ENCODE measurements at regions not wholly inside any gene's neighbourhood (a gene's known extent, or its start where the extent isn't known, plus 50 kb on each side); places are given as distances from the start of the nearest gene placed in this dataset.

DNA sequence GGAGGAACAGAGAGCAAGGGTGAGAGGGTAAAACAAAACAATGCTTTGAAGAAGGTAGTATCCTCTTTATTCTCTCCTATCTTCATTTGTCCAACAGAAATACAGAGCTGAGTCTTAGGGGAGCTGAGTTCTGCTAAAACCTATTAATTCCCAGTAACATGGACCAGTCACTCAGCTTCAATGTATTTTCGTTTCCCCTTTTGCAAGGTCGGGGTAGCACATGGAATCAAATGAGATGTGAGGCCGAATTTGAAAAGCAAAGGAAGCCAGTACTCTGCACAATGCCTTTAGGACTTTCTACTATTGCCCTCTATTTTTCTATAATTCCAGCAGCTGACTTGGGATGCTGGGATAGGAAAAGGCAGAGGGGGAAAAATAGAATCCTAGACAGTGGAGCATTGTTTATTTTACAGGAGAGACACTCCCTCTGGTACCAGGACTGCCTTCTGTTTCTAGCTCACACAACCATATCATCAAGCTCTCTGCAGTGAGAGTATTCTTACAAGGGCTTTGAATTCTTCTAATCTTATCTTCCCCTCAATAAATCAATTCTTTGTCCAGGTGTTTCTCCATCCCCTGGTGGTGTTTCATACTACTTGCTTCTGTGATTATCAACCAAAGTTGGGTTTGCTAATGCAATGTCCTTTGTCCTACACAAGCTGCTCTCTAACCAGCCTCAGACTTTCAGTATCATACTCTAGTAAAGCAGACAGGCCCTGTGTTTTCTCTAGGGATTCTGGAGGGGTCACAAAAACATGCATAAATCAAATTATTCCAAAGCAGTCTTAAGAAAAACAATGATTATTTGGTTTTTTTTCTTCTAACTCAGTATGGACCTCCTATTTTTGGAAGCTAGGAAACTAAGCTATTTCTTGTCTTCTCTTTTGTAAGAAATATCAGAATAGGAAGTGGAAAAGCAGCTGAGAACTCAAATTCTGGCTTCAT lies 341.5 kb downstream of the OSTF1 start:
- Histone ChIP-seq H3K27ac (ENCODE audit: low read depth, low read length) (no peak overlapping the region), H3K9ac (ENCODE audit: low read depth in 1 of 3, low read length in 3 of 3) (no peak overlapping the region), H3K4me3 (ENCODE audit: low read length in 3 of 3) (no peak overlapping the region), H3K9me3 (ENCODE audit: control insufficient read depth in 3 of 3, low read length in 3 of 3) (no peaks in the 10 kb centered on the region), H3K27me3 (ENCODE audit: control insufficient read depth in 3 of 3, insufficient read depth in 3 of 3, low read length in 3 of 3) (no peaks in the 10 kb centered on the region), H3K36me3 (ENCODE audit: control insufficient read depth in 3 of 3, insufficient read depth in 3 of 3, low read length in 3 of 3) (no peaks in the 10 kb centered on the region), H3K4me1 (ENCODE audit: control insufficient read depth in 3 of 3, insufficient read depth in 3 of 3, low read length in 3 of 3) (peaks cover 0 to 4% (median 3%) of the 10 kb centered on the region in 3 donors)

DNA sequence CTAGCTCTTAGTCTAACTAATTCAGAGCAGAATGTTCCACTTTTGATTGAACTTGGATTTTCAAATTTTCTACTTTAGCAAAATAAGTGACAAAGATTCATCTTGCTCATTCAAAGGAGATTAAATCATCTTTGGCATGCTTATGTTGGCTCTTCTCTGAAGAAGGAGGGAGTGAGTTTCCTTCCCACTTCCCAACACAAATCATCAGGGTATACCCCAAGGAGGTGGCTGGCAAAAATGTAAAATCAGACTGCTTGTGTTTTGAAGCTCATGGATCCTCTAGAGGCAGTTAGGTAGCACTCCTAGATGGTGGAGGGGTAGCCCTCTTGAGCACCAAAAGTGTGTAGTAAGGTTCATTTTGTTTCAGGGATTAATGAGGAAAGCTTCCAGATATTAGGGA lies 343.1 kb downstream of the OSTF1 start:
- Histone ChIP-seq H3K4me3 (ENCODE audit: low read length in 3 of 3) (no peak overlapping the region), H3K27me3 (ENCODE audit: control insufficient read depth in 3 of 3, insufficient read depth in 3 of 3, low read length in 3 of 3) (no peaks in the 10 kb centered on the region), H3K9ac (ENCODE audit: low read depth in 1 of 3, low read length in 3 of 3) (no peak overlapping the region), H3K9me3 (ENCODE audit: control insufficient read depth in 3 of 3, low read length in 3 of 3) (no peaks in the 10 kb centered on the region), H3K4me1 (ENCODE audit: control insufficient read depth in 3 of 3, insufficient read depth in 3 of 3, low read length in 3 of 3) (peaks cover 0 to 4% (median 3%) of the 10 kb centered on the region in 3 donors), H3K27ac (ENCODE audit: low read depth, low read length) (peak overlapping the region; percentile 55), H3K36me3 (ENCODE audit: control insufficient read depth in 3 of 3, insufficient read depth in 3 of 3, low read length in 3 of 3) (no peaks in the 10 kb centered on the region)

DNA sequence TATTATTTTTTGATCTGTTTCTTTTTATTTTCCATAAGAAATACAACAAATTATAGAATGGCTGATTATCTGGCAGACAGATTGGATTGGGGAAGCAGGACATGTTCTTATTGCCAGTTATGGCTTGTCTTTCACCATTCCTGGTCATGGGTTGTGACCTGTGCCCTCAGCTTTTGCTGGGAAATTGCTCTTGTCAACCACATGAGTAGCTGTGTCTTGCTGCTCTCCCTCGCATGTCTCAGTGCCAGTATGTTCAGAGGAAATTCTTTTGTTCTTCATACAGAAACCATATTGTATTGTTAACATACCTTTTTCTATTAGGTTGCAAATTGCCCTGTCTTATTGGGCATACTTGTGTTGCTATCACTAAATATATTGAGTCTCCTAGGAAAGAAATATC lies 344.1 kb downstream of the OSTF1 start:
- no peak overlapping the region for H3K4me3 ChIP-seq (ENCODE audit: low read length in 3 of 3)
- H3K27me3 ChIP-seq (ENCODE audit: control insufficient read depth in 3 of 3, insufficient read depth in 3 of 3, low read length in 3 of 3) = no peaks in the 10 kb centered on the region
- H3K36me3 ChIP-seq (ENCODE audit: control insufficient read depth in 3 of 3, insufficient read depth in 3 of 3, low read length in 3 of 3) = no peaks in the 10 kb centered on the region
- peaks cover 0 to 4% (median 3%) of the 10 kb centered on the region in 3 donors for H3K4me1 ChIP-seq (ENCODE audit: control insufficient read depth in 3 of 3, insufficient read depth in 3 of 3, low read length in 3 of 3)
- no peak overlapping the region for H3K9ac ChIP-seq (ENCODE audit: low read depth in 1 of 3, low read length in 3 of 3)
- peak overlapping the region; percentile 55 for H3K27ac ChIP-seq (ENCODE audit: low read depth, low read length)
- no peaks in the 10 kb centered on the region for H3K9me3 ChIP-seq (ENCODE audit: control insufficient read depth in 3 of 3, low read length in 3 of 3)

DNA sequence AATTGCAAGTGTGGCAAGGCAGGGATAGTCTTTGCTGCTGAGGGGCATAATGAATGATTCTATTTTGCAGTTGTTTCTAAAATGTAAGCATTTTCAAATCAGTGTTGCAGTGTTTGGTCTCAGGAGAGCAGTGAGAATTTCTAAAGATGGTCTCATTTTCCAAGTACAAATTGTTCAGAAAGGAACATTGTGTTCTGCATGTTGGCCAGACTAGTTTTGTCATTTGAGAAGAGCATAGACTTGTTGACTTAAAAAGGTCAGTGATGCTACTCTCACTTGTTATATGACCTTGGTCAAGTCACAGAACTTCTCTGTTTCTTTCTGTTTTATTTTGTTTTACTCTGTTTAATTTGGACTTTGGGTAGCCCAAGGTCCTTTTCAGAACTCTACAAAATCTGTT lies 344.6 kb downstream of the OSTF1 start:
- no peaks in the 10 kb centered on the region for H3K9me3 ChIP-seq (ENCODE audit: control insufficient read depth in 3 of 3, low read length in 3 of 3)
- H3K36me3 ChIP-seq (ENCODE audit: control insufficient read depth in 3 of 3, insufficient read depth in 3 of 3, low read length in 3 of 3) = no peaks in the 10 kb centered on the region

DNA sequence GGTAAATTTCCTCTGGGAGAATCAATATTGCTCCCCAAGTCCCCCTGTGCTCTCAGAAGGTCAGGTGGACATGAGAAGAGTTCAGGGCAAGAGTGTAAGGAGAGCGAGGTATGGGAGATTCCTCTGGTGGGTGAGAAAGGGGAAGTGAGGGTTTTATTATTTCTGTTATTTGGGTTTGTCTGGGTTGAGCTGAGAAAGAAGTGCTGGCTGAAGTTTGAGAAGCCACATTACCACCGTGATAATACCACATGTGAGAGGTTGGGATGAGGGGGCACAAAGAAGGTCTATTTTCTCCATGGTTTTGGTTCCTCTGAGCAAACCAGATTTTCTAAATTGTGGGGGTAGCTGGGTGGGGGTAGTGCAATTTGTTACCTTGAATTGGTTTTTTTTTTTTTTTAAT lies 350.4 kb downstream of the OSTF1 start:
- Histone ChIP-seq H3K9ac (ENCODE audit: low read depth in 1 of 3, low read length in 3 of 3) (no peak overlapping the region), H3K27me3 (ENCODE audit: control insufficient read depth in 3 of 3, insufficient read depth in 3 of 3, low read length in 3 of 3) (no peaks in the 10 kb centered on the region), H3K4me3 (ENCODE audit: low read length in 3 of 3) (no peak overlapping the region), H3K27ac (ENCODE audit: low read depth, low read length) (no peak overlapping the region), H3K4me1 (ENCODE audit: control insufficient read depth in 3 of 3, insufficient read depth in 3 of 3, low read length in 3 of 3) (no peaks in the 10 kb centered on the region), H3K36me3 (ENCODE audit: control insufficient read depth in 3 of 3, insufficient read depth in 3 of 3, low read length in 3 of 3) (no peaks in the 10 kb centered on the region), H3K9me3 (ENCODE audit: control insufficient read depth in 3 of 3, low read length in 3 of 3) (no peaks in the 10 kb centered on the region)

More for the DNA sequence above, 344.6 kb downstream of the OSTF1 start:
- Histone ChIP-seq H3K27me3 (ENCODE audit: control insufficient read depth in 3 of 3, insufficient read depth in 3 of 3, low read length in 3 of 3) (no peaks in the 10 kb centered on the region), H3K4me3 (ENCODE audit: low read length in 3 of 3) (no peak overlapping the region), H3K4me1 (ENCODE audit: control insufficient read depth in 3 of 3, insufficient read depth in 3 of 3, low read length in 3 of 3) (peaks cover 0 to 4% (median 3%) of the 10 kb centered on the region in 3 donors), H3K9ac (ENCODE audit: low read depth in 1 of 3, low read length in 3 of 3) (no peak overlapping the region), H3K27ac (ENCODE audit: low read depth, low read length) (peak overlapping the region; percentile 55)

DNA sequence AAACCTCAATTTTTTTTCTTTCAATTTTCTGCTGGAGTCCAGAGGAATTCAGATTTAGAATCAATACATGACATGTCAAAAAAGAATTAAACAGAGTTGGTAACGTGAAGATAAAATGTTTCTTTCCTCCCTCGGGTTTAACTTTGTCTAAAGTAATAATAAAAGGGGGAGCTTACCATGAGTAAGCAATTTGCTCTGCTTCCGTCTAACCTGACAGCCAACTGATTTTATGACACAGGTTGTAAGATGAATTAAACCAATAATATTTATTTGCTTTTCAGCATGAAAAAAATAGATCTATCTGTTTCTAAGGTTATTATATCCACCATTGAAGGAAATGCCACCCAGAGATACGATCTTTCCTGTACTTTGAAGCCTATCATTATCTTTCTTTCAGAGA lies 352.6 kb downstream of the OSTF1 start:
- Histone ChIP-seq H3K27me3 (ENCODE audit: control insufficient read depth in 3 of 3, insufficient read depth in 3 of 3, low read length in 3 of 3) (no peaks in the 10 kb centered on the region), H3K9me3 (ENCODE audit: control insufficient read depth in 3 of 3, low read length in 3 of 3) (no peaks in the 10 kb centered on the region), H3K4me1 (ENCODE audit: control insufficient read depth in 3 of 3, insufficient read depth in 3 of 3, low read length in 3 of 3) (peaks cover 0 to 3% (median 0%) of the 10 kb centered on the region in 3 donors)

DNA sequence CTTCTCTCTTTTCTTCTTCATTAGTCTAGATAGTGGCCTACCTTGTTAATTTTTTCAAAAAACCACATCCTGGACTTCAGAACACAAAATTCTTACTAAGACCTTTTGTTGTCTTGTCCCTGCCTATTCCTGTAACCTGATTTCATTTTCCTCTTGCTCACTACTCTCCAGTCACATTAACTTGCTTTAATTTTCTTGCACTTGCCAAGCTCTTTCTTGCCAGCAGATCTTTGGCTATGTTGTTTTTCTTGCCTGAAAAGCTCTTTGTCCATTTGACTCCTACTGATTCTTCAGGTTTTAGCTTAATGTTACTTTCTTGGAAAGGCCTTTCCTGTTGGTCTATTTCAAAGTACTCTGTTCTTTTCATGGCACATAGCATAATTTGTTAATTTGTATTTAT lies 356.8 kb downstream of the OSTF1 start:
- H3K9me3 ChIP-seq (ENCODE audit: control insufficient read depth in 3 of 3, low read length in 3 of 3) = no peaks in the 10 kb centered on the region
- no peak overlapping the region for H3K27ac ChIP-seq (ENCODE audit: low read depth, low read length)
- no peaks in the 10 kb centered on the region for H3K36me3 ChIP-seq (ENCODE audit: control insufficient read depth in 3 of 3, insufficient read depth in 3 of 3, low read length in 3 of 3)
- no peak overlapping the region for H3K4me3 ChIP-seq (ENCODE audit: low read length in 3 of 3)
- no peaks in the 10 kb centered on the region for H3K27me3 ChIP-seq (ENCODE audit: control insufficient read depth in 3 of 3, insufficient read depth in 3 of 3, low read length in 3 of 3)
- no peak overlapping the region for H3K9ac ChIP-seq (ENCODE audit: low read depth in 1 of 3, low read length in 3 of 3)
- peaks cover 0 to 3% (median 0%) of the 10 kb centered on the region in 3 donors for H3K4me1 ChIP-seq (ENCODE audit: control insufficient read depth in 3 of 3, insufficient read depth in 3 of 3, low read length in 3 of 3)

More for the DNA sequence above, 352.6 kb downstream of the OSTF1 start:
- no peaks in the 10 kb centered on the region for H3K36me3 ChIP-seq (ENCODE audit: control insufficient read depth in 3 of 3, insufficient read depth in 3 of 3, low read length in 3 of 3)
- H3K27ac ChIP-seq (ENCODE audit: low read depth, low read length) = no peak overlapping the region
- H3K4me3 ChIP-seq (ENCODE audit: low read length in 3 of 3) = no peak overlapping the region
- H3K9ac ChIP-seq (ENCODE audit: low read depth in 1 of 3, low read length in 3 of 3) = no peak overlapping the region

DNA sequence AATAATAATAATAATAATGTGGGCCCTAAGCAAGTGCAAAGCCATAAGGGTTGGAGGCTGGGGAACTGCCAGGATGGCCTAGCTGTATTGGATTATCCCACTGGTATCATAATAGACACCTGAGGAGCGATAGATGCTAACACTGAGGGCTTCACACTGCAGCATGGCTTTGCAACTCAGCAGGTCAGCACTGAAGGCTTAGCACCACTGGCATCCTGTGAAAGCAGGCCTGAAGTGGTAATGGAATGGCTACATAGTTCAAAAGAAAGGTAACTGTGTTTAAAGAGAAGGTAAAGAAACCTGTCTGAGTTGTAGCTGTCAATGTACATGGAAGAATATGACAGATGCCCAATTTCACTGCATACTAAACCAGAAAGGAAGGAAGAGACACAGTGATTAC lies 359.0 kb downstream of the OSTF1 start:
- no peak overlapping the region for H3K4me3 ChIP-seq (ENCODE audit: low read length in 3 of 3)
- H3K9ac ChIP-seq (ENCODE audit: low read depth in 1 of 3, low read length in 3 of 3) = no peak overlapping the region
- no peaks in the 10 kb centered on the region for H3K9me3 ChIP-seq (ENCODE audit: control insufficient read depth in 3 of 3, low read length in 3 of 3)
- H3K4me1 ChIP-seq (ENCODE audit: control insufficient read depth in 3 of 3, insufficient read depth in 3 of 3, low read length in 3 of 3) = peaks cover 0 to 10% (median 7%) of the 10 kb centered on the region in 3 donors
- no peaks in the 10 kb centered on the region for H3K27me3 ChIP-seq (ENCODE audit: control insufficient read depth in 3 of 3, insufficient read depth in 3 of 3, low read length in 3 of 3)
- H3K27ac ChIP-seq (ENCODE audit: low read depth, low read length) = no peak overlapping the region
- H3K36me3 ChIP-seq (ENCODE audit: control insufficient read depth in 3 of 3, insufficient read depth in 3 of 3, low read length in 3 of 3) = no peaks in the 10 kb centered on the region

DNA sequence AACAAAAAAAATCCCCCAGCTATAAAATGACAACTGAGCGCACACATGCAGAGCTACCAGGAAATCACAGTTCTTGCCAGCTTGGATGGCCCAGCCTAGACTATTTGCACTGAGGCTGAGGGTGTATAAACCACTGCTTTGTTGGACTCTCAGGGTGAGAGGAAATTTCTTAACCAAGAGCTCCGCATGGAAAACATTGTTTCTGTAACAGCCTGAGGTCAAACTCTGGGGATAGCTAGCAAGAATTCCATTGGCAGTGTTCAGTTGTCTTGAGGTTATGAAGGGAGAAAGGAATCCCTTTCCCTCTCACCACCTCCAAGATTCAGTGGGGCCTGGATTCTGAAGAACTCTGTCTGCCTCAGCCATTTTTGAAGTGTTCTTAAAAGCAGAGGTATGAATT lies 360.0 kb downstream of the OSTF1 start:
- Histone ChIP-seq H3K36me3 (ENCODE audit: control insufficient read depth in 3 of 3, insufficient read depth in 3 of 3, low read length in 3 of 3) (no peaks in the 10 kb centered on the region), H3K27me3 (ENCODE audit: control insufficient read depth in 3 of 3, insufficient read depth in 3 of 3, low read length in 3 of 3) (no peaks in the 10 kb centered on the region), H3K27ac (ENCODE audit: low read depth, low read length) (peak overlapping the region; percentile 33), H3K9me3 (ENCODE audit: control insufficient read depth in 3 of 3, low read length in 3 of 3) (no peaks in the 10 kb centered on the region), H3K4me1 (ENCODE audit: control insufficient read depth in 3 of 3, insufficient read depth in 3 of 3, low read length in 3 of 3) (peaks cover 0 to 10% (median 7%) of the 10 kb centered on the region in 3 donors), H3K9ac (ENCODE audit: low read depth in 1 of 3, low read length in 3 of 3) (no peak overlapping the region), H3K4me3 (ENCODE audit: low read length in 3 of 3) (no peak overlapping the region)

DNA sequence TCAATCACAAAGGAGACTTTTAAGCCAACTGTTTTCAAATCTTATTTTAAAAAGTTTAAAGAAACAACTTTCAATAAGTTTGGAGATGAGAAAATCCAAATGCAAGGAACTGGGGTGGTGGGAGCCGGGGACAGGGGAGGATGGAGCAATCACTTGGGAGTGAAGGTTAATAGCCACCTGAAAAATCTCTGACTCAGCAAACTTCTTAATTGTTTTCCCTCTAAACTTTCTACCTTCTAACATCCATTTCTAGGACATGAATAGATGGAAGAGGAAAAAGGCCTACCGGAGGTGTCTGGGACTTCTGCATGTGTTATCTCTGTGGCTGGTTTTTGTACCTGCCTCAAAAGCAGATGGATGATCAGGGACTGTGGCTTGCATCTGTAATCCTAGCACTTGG lies 360.6 kb downstream of the OSTF1 start:
- Histone ChIP-seq H3K4me3 (ENCODE audit: low read length in 3 of 3) (no peak overlapping the region), H3K36me3 (ENCODE audit: control insufficient read depth in 3 of 3, insufficient read depth in 3 of 3, low read length in 3 of 3) (no peaks in the 10 kb centered on the region)

More for the DNA sequence above, 360.6 kb downstream of the OSTF1 start:
- Histone ChIP-seq H3K27ac (ENCODE audit: low read depth, low read length) (no peak overlapping the region), H3K9ac (ENCODE audit: low read depth in 1 of 3, low read length in 3 of 3) (no peak overlapping the region), H3K4me1 (ENCODE audit: control insufficient read depth in 3 of 3, insufficient read depth in 3 of 3, low read length in 3 of 3) (peaks cover 0 to 10% (median 7%) of the 10 kb centered on the region in 3 donors), H3K9me3 (ENCODE audit: control insufficient read depth in 3 of 3, low read length in 3 of 3) (no peaks in the 10 kb centered on the region), H3K27me3 (ENCODE audit: control insufficient read depth in 3 of 3, insufficient read depth in 3 of 3, low read length in 3 of 3) (no peaks in the 10 kb centered on the region)

Measured in skeletal muscle tissue (tissue), 3 donors.